HG03457 (cell line): ENCODE measurements at regions not wholly inside any gene's neighbourhood (a gene's known extent, or its start where the extent isn't known, plus 50 kb on each side); places are given as distances from the start of the nearest gene placed in this dataset.
A peak's percentile ranks its signal among the peaks of the same experiment; 100 is the strongest.

Experiments used
- ATAC-seq: cut with Tn5 transposase; IDR thresholded peaks from one replicate; pipeline ENCODE4 v1.9.1; 2021; ENCODE audit warnings: moderate number of reproducible peaks; ENCODE audit not compliant: unreplicated experiment

GRCh38 chr12:42774238-42774637 lies 184.7 kb upstream of the PRICKLE1 start:
- ATAC-seq: no peak

GRCh38 chr12:42770261-42770660 lies 180.7 kb upstream of the PRICKLE1 start:
- ATAC-seq: no peak

GRCh38 chr12:42769455-42769854 lies 179.9 kb upstream of the PRICKLE1 start:
- ATAC-seq: no peak

GRCh38 chr12:42767998-42768397 lies 178.5 kb upstream of the PRICKLE1 start:
- ATAC-seq: no peak

- no peak for ATAC-seq
Observed at GRCh38 chr12:42767326-42767954, 177.9 kb upstream of the PRICKLE1 start.

GRCh38 chr12:42766754-42767153 lies 177.2 kb upstream of the PRICKLE1 start:
- peak; percentile 56 for ATAC-seq

- ATAC-seq: no peak
Observed at GRCh38 chr12:42766026-42766425, 176.5 kb upstream of the PRICKLE1 start.

GRCh38 chr12:42763682-42764081 lies 174.1 kb upstream of the PRICKLE1 start:
- no peak for ATAC-seq

- ATAC-seq: no peak
Observed at GRCh38 chr12:42762395-42762925, 172.9 kb upstream of the PRICKLE1 start.

- no peak for ATAC-seq
Observed at GRCh38 chr12:42761601-42762350, 172.2 kb upstream of the PRICKLE1 start.

GRCh38 chr12:42761086-42761485 lies 171.5 kb upstream of the PRICKLE1 start:
- no peak for ATAC-seq

- no peak for ATAC-seq
Observed at GRCh38 chr12:42760550-42760949, 171.0 kb upstream of the PRICKLE1 start.

GRCh38 chr12:42759622-42760273 lies 170.2 kb upstream of the PRICKLE1 start:
- ATAC-seq: no peak

GRCh38 chr12:42758806-42759205 lies 169.3 kb upstream of the PRICKLE1 start:
- no peak for ATAC-seq

- ATAC-seq: no peak
Observed at GRCh38 chr12:42757624-42758119, 168.1 kb upstream of the PRICKLE1 start.

GRCh38 chr12:42756841-42757623 lies 167.5 kb upstream of the PRICKLE1 start:
- ATAC-seq: no peak

- ATAC-seq: no peak
Observed at GRCh38 chr12:42750356-42750755, 160.8 kb upstream of the PRICKLE1 start.

- ATAC-seq: no peak
Observed at GRCh38 chr12:42749239-42749638, 159.7 kb upstream of the PRICKLE1 start.

- ATAC-seq: no peak
Observed at GRCh38 chr12:42744539-42745182, 155.1 kb upstream of the PRICKLE1 start.

GRCh38 chr12:42742716-42743115 lies 153.2 kb upstream of the PRICKLE1 start:
- ATAC-seq: no peak
